ENCODE measurements at regions not wholly inside any gene's neighbourhood (a gene's known extent, or its start where the extent isn't known, plus 50 kb on each side); places are given as distances from the start of the nearest gene placed in this dataset.
"Not testable (repeated sequence)": the region's sequence is repeated elsewhere in the genome, so short reads cannot be mapped to it uniquely, and the experiment has no call there.

DNA sequence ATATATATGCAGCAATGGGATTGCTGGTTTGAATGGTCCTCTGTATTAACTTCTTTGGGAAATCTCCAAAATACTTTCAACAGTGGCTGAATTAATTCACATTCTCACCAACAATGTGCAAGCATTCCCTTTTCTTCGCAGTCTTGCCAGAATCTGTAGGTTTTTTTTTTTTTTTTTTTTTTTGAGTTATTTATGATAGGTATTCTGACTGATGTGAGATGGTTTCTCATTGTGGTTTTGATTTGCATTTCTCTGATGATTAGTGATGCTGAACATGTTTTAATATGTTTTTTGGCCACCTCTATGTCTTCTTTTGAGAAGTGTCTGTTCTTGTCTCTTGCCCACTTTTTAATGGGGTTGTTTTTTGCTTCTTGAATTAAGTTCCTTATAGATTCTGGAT, 2041.5 kb upstream of the PCDH20 start:
- H3K36me3 ChIP-seq (replicated peaks; ENCODE audit: low read depth, low read length), result no peaks in the 10 kb centered on the region
- no peak for TF ChIP-seq CTCF (IDR thresholded peaks at IDR 0.05; ENCODE audit: low read depth, low read length)
- no peak for TF ChIP-seq EZH2phosphoT487 (IDR thresholded peaks at IDR 0.05; ENCODE audit: low read depth)
- H3K9me3 ChIP-seq (ENCODE audit: insufficient read depth, low read length), result no peaks in the 10 kb centered on the region
- H4K20me1 ChIP-seq (ENCODE audit: insufficient read depth, low read length), result no peaks in the 10 kb centered on the region
- H3K27ac ChIP-seq (ENCODE audit: low read length), result no peak overlapping the region
- no peak overlapping the region for H3K9ac ChIP-seq (ENCODE audit: low read length)
- no peaks in the 10 kb centered on the region for H3K79me2 ChIP-seq (ENCODE audit: low read length)
- H3K4me3 ChIP-seq (ENCODE audit: low read length), result no peak overlapping the region
- no peaks in the 10 kb centered on the region for H3K4me1 ChIP-seq (ENCODE audit: low read length)
- H3K27me3 ChIP-seq (ENCODE audit: low read depth, low read length), result no peaks in the 10 kb centered on the region
- no peak overlapping the region for H2AFZ ChIP-seq (ENCODE audit: low read depth, low read length)
- H3K4me2 ChIP-seq (ENCODE audit: low read length), result no peak overlapping the region

DNA sequence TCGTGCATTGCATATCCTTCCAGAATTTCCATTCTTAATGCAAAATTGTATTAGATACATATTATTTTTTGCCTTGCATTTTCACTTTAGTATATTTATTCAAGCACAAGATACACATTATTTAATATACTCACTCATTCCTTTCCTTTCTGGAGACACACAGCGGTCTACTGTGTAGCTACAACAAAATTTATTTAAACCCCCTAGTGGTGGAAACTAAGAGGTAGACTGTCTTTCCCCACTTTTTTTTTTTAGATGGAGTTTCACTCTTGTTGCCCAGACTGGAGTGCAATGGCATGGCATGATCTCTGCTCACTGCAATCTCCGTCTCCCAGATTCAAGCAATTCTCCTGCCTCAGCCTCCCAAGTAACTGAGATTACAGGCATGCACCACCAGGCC, 2040.3 kb upstream of the PCDH20 start:
- no peaks in the 10 kb centered on the region for H3K27me3 ChIP-seq (ENCODE audit: low read depth, low read length)
- H4K20me1 ChIP-seq (ENCODE audit: insufficient read depth, low read length), result no peaks in the 10 kb centered on the region
- no peaks in the 10 kb centered on the region for H3K36me3 ChIP-seq (replicated peaks; ENCODE audit: low read depth, low read length)

GRCh38 chr13:63449550-63449949, 2033.9 kb upstream of the PCDH20 start:
- Histone ChIP-seq H2AFZ (ENCODE audit: low read depth, low read length) (no peak overlapping the region), H3K4me3 (ENCODE audit: low read length) (no peak overlapping the region)
- no peak for TF ChIP-seq EZH2phosphoT487 (IDR thresholded peaks at IDR 0.05; ENCODE audit: low read depth)

More for the DNA sequence above, 2040.3 kb upstream of the PCDH20 start:
- Histone ChIP-seq H3K9me3 (ENCODE audit: insufficient read depth, low read length) (no peaks in the 10 kb centered on the region), H3K4me3 (ENCODE audit: low read length) (no peak overlapping the region), H3K79me2 (ENCODE audit: low read length) (no peaks in the 10 kb centered on the region), H3K4me2 (ENCODE audit: low read length) (no peak overlapping the region), H3K4me1 (ENCODE audit: low read length) (no peaks in the 10 kb centered on the region), H3K9ac (ENCODE audit: low read length) (no peak overlapping the region), H2AFZ (ENCODE audit: low read depth, low read length) (no peak overlapping the region), H3K27ac (ENCODE audit: low read length) (no peak overlapping the region)
- TF ChIP-seq CTCF (IDR thresholded peaks at IDR 0.05; ENCODE audit: low read depth, low read length) (peak; percentile 19), EZH2phosphoT487 (IDR thresholded peaks at IDR 0.05; ENCODE audit: low read depth) (no peak)

DNA sequence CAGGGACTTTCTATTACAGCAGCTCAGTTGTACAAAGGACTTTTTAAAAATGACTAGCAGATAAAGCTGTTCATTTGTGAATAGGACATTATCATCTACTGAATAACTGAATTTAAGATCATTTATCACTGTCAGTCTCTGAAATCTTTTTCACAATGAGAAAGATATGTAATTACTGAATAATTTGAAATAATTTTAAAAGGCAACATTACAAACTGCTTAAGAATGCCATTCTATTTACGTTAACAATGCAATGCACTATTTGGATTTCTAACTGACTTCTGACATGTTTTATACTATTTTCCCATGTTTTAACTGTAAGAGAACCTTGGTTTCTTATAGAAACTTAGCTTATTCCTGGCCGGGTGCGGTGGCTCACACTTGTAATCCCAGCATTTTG, 2033.0 kb upstream of the PCDH20 start:
- Histone ChIP-seq H3K9me3 (ENCODE audit: insufficient read depth, low read length) (no peaks in the 10 kb centered on the region), H3K36me3 (replicated peaks; ENCODE audit: low read depth, low read length) (no peaks in the 10 kb centered on the region), H3K4me3 (ENCODE audit: low read length) (no peak overlapping the region), H3K9ac (ENCODE audit: low read length) (no peak overlapping the region), H3K4me1 (ENCODE audit: low read length) (no peaks in the 10 kb centered on the region), H4K20me1 (ENCODE audit: insufficient read depth, low read length) (no peaks in the 10 kb centered on the region), H3K27me3 (ENCODE audit: low read depth, low read length) (no peaks in the 10 kb centered on the region), H3K27ac (ENCODE audit: low read length) (no peak overlapping the region), H3K79me2 (ENCODE audit: low read length) (no peaks in the 10 kb centered on the region), H2AFZ (ENCODE audit: low read depth, low read length) (no peak overlapping the region), H3K4me2 (ENCODE audit: low read length) (no peak overlapping the region)
- no peak for TF ChIP-seq CTCF (IDR thresholded peaks at IDR 0.05; ENCODE audit: low read depth, low read length)
- TF ChIP-seq EZH2phosphoT487 (IDR thresholded peaks at IDR 0.05; ENCODE audit: low read depth), result no peak

More at GRCh38 chr13:63449550-63449949, 2033.9 kb upstream of the PCDH20 start:
- Histone ChIP-seq H3K27ac (ENCODE audit: low read length) (no peak overlapping the region), H3K36me3 (replicated peaks; ENCODE audit: low read depth, low read length) (no peaks in the 10 kb centered on the region), H3K4me2 (ENCODE audit: low read length) (no peak overlapping the region), H3K79me2 (ENCODE audit: low read length) (no peaks in the 10 kb centered on the region), H3K9me3 (ENCODE audit: insufficient read depth, low read length) (no peaks in the 10 kb centered on the region), H3K4me1 (ENCODE audit: low read length) (no peaks in the 10 kb centered on the region), H3K9ac (ENCODE audit: low read length) (no peak overlapping the region), H4K20me1 (ENCODE audit: insufficient read depth, low read length) (no peaks in the 10 kb centered on the region), H3K27me3 (ENCODE audit: low read depth, low read length) (no peaks in the 10 kb centered on the region)

- Histone ChIP-seq H3K79me2 (ENCODE audit: low read length) (no peaks in the 10 kb centered on the region), H4K20me1 (ENCODE audit: insufficient read depth, low read length) (no peaks in the 10 kb centered on the region), H3K4me1 (ENCODE audit: low read length) (no peaks in the 10 kb centered on the region), H3K27me3 (ENCODE audit: low read depth, low read length) (no peaks in the 10 kb centered on the region), H3K4me3 (ENCODE audit: low read length) (no peak overlapping the region), H3K27ac (ENCODE audit: low read length) (no peak overlapping the region), H2AFZ (ENCODE audit: low read depth, low read length) (no peak overlapping the region), H3K9ac (ENCODE audit: low read length) (no peak overlapping the region), H3K4me2 (ENCODE audit: low read length) (no peak overlapping the region), H3K9me3 (ENCODE audit: insufficient read depth, low read length) (no peaks in the 10 kb centered on the region), H3K36me3 (replicated peaks; ENCODE audit: low read depth, low read length) (no peaks in the 10 kb centered on the region)
- TF ChIP-seq EZH2phosphoT487 (IDR thresholded peaks at IDR 0.05; ENCODE audit: low read depth) (no peak), CTCF (IDR thresholded peaks at IDR 0.05; ENCODE audit: low read depth, low read length) (no peak)
These were observed 2030.7 kb upstream of the PCDH20 start for GRCh38 chr13:63446329-63446728.

DNA sequence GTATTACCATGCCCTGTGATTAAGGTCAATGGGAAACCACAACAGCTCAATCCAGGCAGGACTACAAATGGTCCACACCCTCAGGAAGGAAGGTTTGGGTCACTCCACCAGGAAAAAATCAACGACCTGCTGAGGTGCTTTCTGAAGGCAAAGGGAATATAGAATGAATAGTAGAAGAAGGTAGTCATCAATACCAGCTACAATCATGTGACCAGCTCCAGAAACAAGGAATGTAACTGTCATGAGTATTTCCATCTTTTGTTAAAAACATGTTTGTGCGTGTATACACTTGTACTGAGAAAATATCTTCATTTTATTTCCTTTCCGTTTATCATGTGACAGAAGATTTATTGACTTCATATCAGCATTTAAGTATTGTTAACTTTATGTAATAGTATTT, 2028.6 kb upstream of the PCDH20 start:
- not testable (repeated sequence) for H3K79me2 ChIP-seq (ENCODE audit: low read length); H3K4me2 ChIP-seq (ENCODE audit: low read length); H3K27ac ChIP-seq (ENCODE audit: low read length); H3K27me3 ChIP-seq (ENCODE audit: low read depth, low read length); H3K36me3 ChIP-seq (replicated peaks; ENCODE audit: low read depth, low read length); H4K20me1 ChIP-seq (ENCODE audit: insufficient read depth, low read length); H3K9me3 ChIP-seq (ENCODE audit: insufficient read depth, low read length); H3K4me3 ChIP-seq (ENCODE audit: low read length); H3K9ac ChIP-seq (ENCODE audit: low read length); H2AFZ ChIP-seq (ENCODE audit: low read depth, low read length); H3K4me1 ChIP-seq (ENCODE audit: low read length)
